ENCODE measurements at regions not wholly inside any gene's neighbourhood (a gene's known extent, or its start where the extent isn't known, plus 50 kb on each side); places are given as distances from the start of the nearest gene placed in this dataset.

- CTCF ChIA-PET (ENCODE audit: unreplicated experiment) = no interaction called here
- Histone ChIP-seq H3K9me2 (ENCODE audit: insufficient read depth, low read length) (no peaks in the 10 kb centered on the region), H3K4me2 (ENCODE audit: low read length) (no peak overlapping the region), H2AFZ (ENCODE audit: low read length) (no peak overlapping the region), H4K20me1 (ENCODE audit: insufficient read depth, low read length) (no peaks in the 10 kb centered on the region), H3K9me3 (ENCODE audit: low read length) (no peaks in the 10 kb centered on the region), H3K36me3 (ENCODE audit: insufficient read depth, low read length) (no peaks in the 10 kb centered on the region), H3K4me3 (ENCODE audit: low read depth, low read length, poor library complexity, severe bottlenecking) (no peak overlapping the region), H3K79me2 (ENCODE audit: insufficient read depth, low read depth, low read length) (no peaks in the 10 kb centered on the region), H3K4me1 (ENCODE audit: insufficient read depth, low read length, poor library complexity, severe bottlenecking) (no peaks in the 10 kb centered on the region), H3K27ac (ENCODE audit: low read depth, low read length, poor library complexity, severe bottlenecking) (no peak overlapping the region)
- no peak for DNase-seq (ENCODE audit: low spot score)
- no TSS peak for BruUV-seq (replicated peaks)
- TF ChIP-seq CTCF (conservative IDR thresholded peaks at IDR 0.05; ENCODE audit: low read length) (no peak), EZH2phosphoT487 (IDR thresholded peaks at IDR 0.05; ENCODE audit: borderline replicate concordance, low read depth, low read length) (no peak)
- POLR2A ChIA-PET = no interaction called here
- intact Hi-C loops (cut with micrococcal nuclease; ENCODE audit: unreplicated experiment) = no loop called here
Observed at GRCh38 chr4:123575291-123575690, 178.7 kb downstream of the SPRY1 start.

DNA sequence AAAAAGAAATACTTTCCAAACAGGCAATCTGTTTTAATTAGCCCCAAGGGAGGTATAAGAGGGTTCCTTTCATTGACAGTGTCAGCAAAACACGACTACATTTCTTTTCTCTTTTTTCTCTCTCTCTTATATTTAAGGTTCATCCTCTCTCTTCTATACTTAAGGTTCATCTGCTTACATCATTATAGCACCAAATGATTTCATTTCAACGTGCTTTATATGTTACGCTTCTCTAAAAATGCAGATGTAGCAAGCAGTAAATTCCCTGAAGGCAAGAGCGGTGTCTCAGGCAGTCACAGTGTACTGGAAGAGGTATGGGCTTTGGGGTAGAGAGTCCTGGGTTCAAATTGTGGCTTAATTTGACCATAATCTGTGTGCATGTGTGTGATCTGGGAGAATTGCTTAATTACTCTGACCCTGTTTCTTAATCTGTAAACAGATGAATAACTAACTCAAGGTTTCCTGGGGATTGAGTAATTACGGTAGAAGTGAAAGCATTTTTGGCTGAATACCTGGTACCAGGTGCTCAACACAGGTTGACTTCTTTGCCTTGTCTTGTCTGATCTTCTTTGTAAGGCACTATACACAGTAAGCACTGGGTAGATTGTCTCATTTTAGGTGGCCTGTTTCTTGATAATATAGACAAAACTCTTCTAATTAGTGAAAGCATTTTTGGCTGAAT, 180.8 kb downstream of the SPRY1 start:
- no peak overlapping the region for H3K4me2 ChIP-seq (ENCODE audit: low read length)
- DNase-seq (ENCODE audit: low spot score) = no peak
- BruUV-seq (replicated peaks) = no TSS peak
- H2AFZ ChIP-seq (ENCODE audit: low read length) = no peak overlapping the region
- no peaks in the 10 kb centered on the region for H4K20me1 ChIP-seq (ENCODE audit: insufficient read depth, low read length)
- POLR2A ChIA-PET = no interaction called here
- H3K9me2 ChIP-seq (ENCODE audit: insufficient read depth, low read length) = no peaks in the 10 kb centered on the region
- no peaks in the 10 kb centered on the region for H3K4me1 ChIP-seq (ENCODE audit: insufficient read depth, low read length, poor library complexity, severe bottlenecking)
- intact Hi-C loops (cut with micrococcal nuclease; ENCODE audit: unreplicated experiment) = no loop called here
- no peak overlapping the region for H3K27ac ChIP-seq (ENCODE audit: low read depth, low read length, poor library complexity, severe bottlenecking)
- no peaks in the 10 kb centered on the region; the same call in 1 of the 2 replicates for H3K9me3 ChIP-seq (ENCODE audit: low read length)
- H3K36me3 ChIP-seq (ENCODE audit: insufficient read depth, low read length) = no peaks in the 10 kb centered on the region
- H3K79me2 ChIP-seq (ENCODE audit: insufficient read depth, low read depth, low read length) = no peaks in the 10 kb centered on the region
- TF ChIP-seq CTCF (conservative IDR thresholded peaks at IDR 0.05; ENCODE audit: low read length) (no peak), EZH2phosphoT487 (IDR thresholded peaks at IDR 0.05; ENCODE audit: borderline replicate concordance, low read depth, low read length) (no peak)
- no peak overlapping the region for H3K4me3 ChIP-seq (ENCODE audit: low read depth, low read length, poor library complexity, severe bottlenecking)
- CTCF ChIA-PET (ENCODE audit: unreplicated experiment) = no interaction called here

- DNase-seq (ENCODE audit: low spot score) = no peak
- no TSS peak for BruUV-seq (replicated peaks)
- Histone ChIP-seq H3K36me3 (ENCODE audit: insufficient read depth, low read length) (no peaks in the 10 kb centered on the region), H4K20me1 (ENCODE audit: insufficient read depth, low read length) (no peaks in the 10 kb centered on the region), H3K27ac (ENCODE audit: low read depth, low read length, poor library complexity, severe bottlenecking) (no peak overlapping the region), H3K4me2 (ENCODE audit: low read length) (no peak overlapping the region), H3K4me3 (ENCODE audit: low read depth, low read length, poor library complexity, severe bottlenecking) (no peak overlapping the region), H3K4me1 (ENCODE audit: insufficient read depth, low read length, poor library complexity, severe bottlenecking) (no peaks in the 10 kb centered on the region), H3K9me3 (ENCODE audit: low read length) (no peaks in the 10 kb centered on the region; the same call in 1 of the 2 replicates), H3K79me2 (ENCODE audit: insufficient read depth, low read depth, low read length) (no peaks in the 10 kb centered on the region), H2AFZ (ENCODE audit: low read length) (no peak overlapping the region), H3K9me2 (ENCODE audit: insufficient read depth, low read length) (no peaks in the 10 kb centered on the region)
- intact Hi-C loops (cut with micrococcal nuclease; ENCODE audit: unreplicated experiment) = no loop called here
- TF ChIP-seq CTCF (conservative IDR thresholded peaks at IDR 0.05; ENCODE audit: low read length) (no peak), EZH2phosphoT487 (IDR thresholded peaks at IDR 0.05; ENCODE audit: borderline replicate concordance, low read depth, low read length) (no peak)
- ChIA-PET POLR2A (interaction anchor here (0.8 kb wide), 1 partner anchor 160 kb away, joined by 3 read pairs; no protein-coding TSS in a partner anchor), CTCF (ENCODE audit: unreplicated experiment) (no interaction called here)
Observed at GRCh38 chr4:123578276-123579029, 181.9 kb downstream of the SPRY1 start.

Data from OCI-LY7 (cell line).